Stimulated activated CD8-positive, alpha-beta memory T cell treated with anti-CD3 and anti-CD28 coated beads, Interleukin-7, amount 100 ng/mL, for 24 hours (primary cell): ENCODE measurements at regions not wholly inside any gene's neighbourhood (a gene's known extent, or its start where the extent isn't known, plus 50 kb on each side); places are given as distances from the start of the nearest gene placed in this dataset.
"Not testable (repeated sequence)": the region's sequence is repeated elsewhere in the genome, so short reads cannot be mapped to it uniquely, and the experiment has no call there.

Experiments
- DNase-seq: peaks from one replicate; pipeline ENCODE4 v3.0.0-alpha.2; 2020; ENCODE audit warnings: low read depth

- no peak for DNase-seq
Measured at GRCh38 chr7:16089801-16090200, 331.5 kb downstream of the CRPPA start.

- no peak for DNase-seq
Measured at GRCh38 chr7:16089191-16089590, 332.1 kb downstream of the CRPPA start.

- DNase-seq: no peak
Measured at GRCh38 chr7:16086743-16087142, 334.6 kb downstream of the CRPPA start.

- DNase-seq: not testable (repeated sequence)
Measured at GRCh38 chr7:16085780-16086179, 335.6 kb downstream of the CRPPA start.

GRCh38 chr7:16084875-16085274 lies 336.5 kb downstream of the CRPPA start:
- DNase-seq: no peak

- no peak for DNase-seq
Measured at GRCh38 chr7:16084370-16084769, 337.0 kb downstream of the CRPPA start.

GRCh38 chr7:16083931-16084330 lies 337.4 kb downstream of the CRPPA start:
- DNase-seq: no peak

- DNase-seq: no peak
Measured at GRCh38 chr7:16080131-16080530, 341.2 kb downstream of the CRPPA start.

GRCh38 chr7:16079723-16080122 lies 341.6 kb downstream of the CRPPA start:
- no peak for DNase-seq

GRCh38 chr7:16078076-16078952 lies 343.0 kb downstream of the CRPPA start:
- no peak for DNase-seq

- no peak for DNase-seq
Measured at GRCh38 chr7:16071246-16071857, 350.0 kb downstream of the CRPPA start.

GRCh38 chr7:16070806-16071205 lies 350.5 kb downstream of the CRPPA start:
- DNase-seq: no peak

- DNase-seq: no peak
Measured at GRCh38 chr7:16069998-16070397, 351.3 kb downstream of the CRPPA start.

- DNase-seq: no peak
Measured at GRCh38 chr7:16068183-16068582, 353.2 kb downstream of the CRPPA start.

GRCh38 chr7:16067711-16068110 lies 353.6 kb downstream of the CRPPA start:
- no peak for DNase-seq

- no peak for DNase-seq
Measured at GRCh38 chr7:16066805-16067459, 354.4 kb downstream of the CRPPA start.

- no peak for DNase-seq
Measured at GRCh38 chr7:16065939-16066338, 355.4 kb downstream of the CRPPA start.

GRCh38 chr7:16063716-16064675 lies 357.3 kb downstream of the CRPPA start:
- DNase-seq: no peak

- no peak for DNase-seq
Measured at GRCh38 chr7:16063221-16063620, 358.1 kb downstream of the CRPPA start.

GRCh38 chr7:16062269-16062668 lies 359.1 kb downstream of the CRPPA start:
- DNase-seq: no peak

- DNase-seq: no peak
Measured at GRCh38 chr7:16061630-16062029, 359.7 kb downstream of the CRPPA start.

GRCh38 chr7:16061011-16061410 lies 360.3 kb downstream of the CRPPA start:
- no peak for DNase-seq
